Heart left ventricle (tissue), 13 donors: ENCODE measurements at regions not wholly inside any gene's neighbourhood (a gene's known extent, or its start where the extent isn't known, plus 50 kb on each side); places are given as distances from the start of the nearest gene placed in this dataset.
"Not testable (repeated sequence)": the region's sequence is repeated elsewhere in the genome, so short reads cannot be mapped to it uniquely, and the experiment has no call there.

Experiments
- POLR2A ChIP-seq, 2 donors: fragments of 450-650 bp; IDR thresholded peaks; one replicate each; pipeline ENCODE4 v1.6.1; 2017; ENCODE audit warnings: antibody characterized with exemption in 2 of 2, mild to moderate bottlenecking in 2 of 2, moderate library complexity in 2 of 2
- TF ChIP-seq, protein P1 (sequence below), 12 donors: fragments of 200-600 bp; sonication (generic) in 4 of 12; IDR thresholded peaks; one replicate each; pipeline versions ENCODE4 v1.5.0 to v1.8.0; 2018 to 2022; ENCODE audit warnings: antibody characterized with exemption in 12 of 12, mild to moderate bottlenecking in 5 of 12
- donor health status: ischemic (EF 13 %, LVEDD 7.1; RV severe dilation, severe dysfunction).
- donor health status: DM: no; HTN: yes; CAD: no.
- donor health status: DM: no; HTN: no; CAD: no.
- donor health status: ischemic (EF 25% LVEDD 6.9; RV normal size, moderate dysfunction).
- donor health status: ischemic (EF 25% LVEDD 5.7; RV mildly dilated, moderate dysfunction).
- donor health status: ischemic (EF 35%, LVEDD 5.7; RV mildly dilated, moderate dysfunction).
- donor health status: nonischemic (EF 11% LVEDD 7.7; RV severe dilation, severe dysfunction).
- donor health status: DM: yes; HTN: yes; CAD: no.
- donor health status: PGD.
- donor health status: ischemic (EF 29% LVEDD 5.4; RV normal size, mild dysfunction).
- donor health status: nonischemic (EF 23%, LVEDD 6.1; RV moderate dilation, normal function).

DNA sequence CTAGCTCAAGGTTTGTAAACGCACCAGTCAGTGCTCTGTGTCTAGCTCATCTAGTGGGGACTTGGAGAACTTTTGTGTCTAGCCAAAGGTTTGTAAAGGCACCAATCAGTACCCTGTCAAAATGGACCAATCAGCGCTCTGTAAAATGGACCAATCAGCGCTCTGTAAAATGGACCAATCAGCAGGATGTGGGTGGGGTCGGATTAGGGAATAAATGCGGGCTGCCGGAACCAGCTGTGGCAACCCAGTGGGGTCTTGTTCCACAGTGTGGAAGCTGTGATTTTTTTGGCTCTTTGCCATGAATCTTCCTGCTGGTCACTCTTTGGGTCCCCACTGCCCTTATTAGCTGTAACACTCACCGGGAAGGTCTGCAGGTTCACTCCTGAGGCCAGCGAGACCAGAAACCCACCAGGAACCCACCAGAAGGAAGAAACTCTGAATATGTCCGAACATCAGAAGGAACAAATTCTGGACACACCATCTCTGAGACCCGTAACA is 197.8 kb downstream of the SPP2 start:
- TF ChIP-seq, protein P1, sequence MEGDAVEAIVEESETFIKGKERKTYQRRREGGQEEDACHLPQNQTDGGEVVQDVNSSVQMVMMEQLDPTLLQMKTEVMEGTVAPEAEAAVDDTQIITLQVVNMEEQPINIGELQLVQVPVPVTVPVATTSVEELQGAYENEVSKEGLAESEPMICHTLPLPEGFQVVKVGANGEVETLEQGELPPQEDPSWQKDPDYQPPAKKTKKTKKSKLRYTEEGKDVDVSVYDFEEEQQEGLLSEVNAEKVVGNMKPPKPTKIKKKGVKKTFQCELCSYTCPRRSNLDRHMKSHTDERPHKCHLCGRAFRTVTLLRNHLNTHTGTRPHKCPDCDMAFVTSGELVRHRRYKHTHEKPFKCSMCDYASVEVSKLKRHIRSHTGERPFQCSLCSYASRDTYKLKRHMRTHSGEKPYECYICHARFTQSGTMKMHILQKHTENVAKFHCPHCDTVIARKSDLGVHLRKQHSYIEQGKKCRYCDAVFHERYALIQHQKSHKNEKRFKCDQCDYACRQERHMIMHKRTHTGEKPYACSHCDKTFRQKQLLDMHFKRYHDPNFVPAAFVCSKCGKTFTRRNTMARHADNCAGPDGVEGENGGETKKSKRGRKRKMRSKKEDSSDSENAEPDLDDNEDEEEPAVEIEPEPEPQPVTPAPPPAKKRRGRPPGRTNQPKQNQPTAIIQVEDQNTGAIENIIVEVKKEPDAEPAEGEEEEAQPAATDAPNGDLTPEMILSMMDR (IDR thresholded peaks at IDR 0.05) = not testable (repeated sequence)
- TF ChIP-seq POLR2A (IDR thresholded peaks at IDR 0.05) = not testable (repeated sequence)
